AG10803 (cell line): ENCODE measurements at regions not wholly inside any gene's neighbourhood (a gene's known extent, or its start where the extent isn't known, plus 50 kb on each side); places are given as distances from the start of the nearest gene placed in this dataset.
A peak's percentile ranks its signal among the peaks of the same experiment; 100 is the strongest.

Experiments
- DNase-seq: peaks from one replicate; pipeline ENCODE4 v3.0.0; 2010; ENCODE audit warnings: low read depth
- H3K4me3 ChIP-seq: 2 replicates; pipeline ENCODE4 v1.5.1; 2011; ENCODE audit warnings: mild to moderate bottlenecking, low read length, control low read depth
- TF ChIP-seq, protein P1 (sequence below): conservative IDR thresholded peaks from 2 replicates; pipeline ENCODE4 v1.5.1; 2011; ENCODE audit warnings: mild to moderate bottlenecking, low read length, control low read depth, inconsistent platforms

DNA sequence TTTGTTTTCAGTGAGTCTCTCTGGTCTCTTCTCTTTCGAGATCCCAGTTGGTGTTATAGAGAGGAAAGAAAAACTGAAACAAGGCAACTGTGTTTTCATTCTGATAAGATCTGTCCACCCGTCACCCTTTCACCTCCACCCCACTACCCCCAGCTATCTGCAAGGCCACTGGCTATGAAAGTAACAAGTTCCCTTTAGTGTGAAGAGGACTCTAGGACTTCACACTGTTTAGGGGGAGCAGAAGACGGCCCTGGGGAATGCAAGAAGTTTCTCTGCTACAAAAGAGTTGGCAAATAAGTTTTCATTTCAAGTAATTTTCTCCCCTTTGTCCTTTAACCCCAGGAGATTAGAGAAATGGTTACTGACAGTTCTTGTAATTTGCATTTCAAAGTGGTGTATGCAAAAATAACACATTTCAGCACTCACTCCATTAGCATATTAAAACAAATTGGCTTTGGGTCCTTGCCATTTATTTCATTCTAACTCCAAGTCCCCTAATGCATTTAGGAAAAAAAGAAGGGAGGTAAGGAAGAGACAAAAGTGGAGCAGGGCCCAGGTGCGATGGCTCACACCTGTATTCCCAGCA is 79.6 kb upstream of the PPM1J start:
- no peak overlapping the region for H3K4me3 ChIP-seq
- DNase-seq: no peak
- TF ChIP-seq, protein P1, sequence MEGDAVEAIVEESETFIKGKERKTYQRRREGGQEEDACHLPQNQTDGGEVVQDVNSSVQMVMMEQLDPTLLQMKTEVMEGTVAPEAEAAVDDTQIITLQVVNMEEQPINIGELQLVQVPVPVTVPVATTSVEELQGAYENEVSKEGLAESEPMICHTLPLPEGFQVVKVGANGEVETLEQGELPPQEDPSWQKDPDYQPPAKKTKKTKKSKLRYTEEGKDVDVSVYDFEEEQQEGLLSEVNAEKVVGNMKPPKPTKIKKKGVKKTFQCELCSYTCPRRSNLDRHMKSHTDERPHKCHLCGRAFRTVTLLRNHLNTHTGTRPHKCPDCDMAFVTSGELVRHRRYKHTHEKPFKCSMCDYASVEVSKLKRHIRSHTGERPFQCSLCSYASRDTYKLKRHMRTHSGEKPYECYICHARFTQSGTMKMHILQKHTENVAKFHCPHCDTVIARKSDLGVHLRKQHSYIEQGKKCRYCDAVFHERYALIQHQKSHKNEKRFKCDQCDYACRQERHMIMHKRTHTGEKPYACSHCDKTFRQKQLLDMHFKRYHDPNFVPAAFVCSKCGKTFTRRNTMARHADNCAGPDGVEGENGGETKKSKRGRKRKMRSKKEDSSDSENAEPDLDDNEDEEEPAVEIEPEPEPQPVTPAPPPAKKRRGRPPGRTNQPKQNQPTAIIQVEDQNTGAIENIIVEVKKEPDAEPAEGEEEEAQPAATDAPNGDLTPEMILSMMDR: no peak

DNA sequence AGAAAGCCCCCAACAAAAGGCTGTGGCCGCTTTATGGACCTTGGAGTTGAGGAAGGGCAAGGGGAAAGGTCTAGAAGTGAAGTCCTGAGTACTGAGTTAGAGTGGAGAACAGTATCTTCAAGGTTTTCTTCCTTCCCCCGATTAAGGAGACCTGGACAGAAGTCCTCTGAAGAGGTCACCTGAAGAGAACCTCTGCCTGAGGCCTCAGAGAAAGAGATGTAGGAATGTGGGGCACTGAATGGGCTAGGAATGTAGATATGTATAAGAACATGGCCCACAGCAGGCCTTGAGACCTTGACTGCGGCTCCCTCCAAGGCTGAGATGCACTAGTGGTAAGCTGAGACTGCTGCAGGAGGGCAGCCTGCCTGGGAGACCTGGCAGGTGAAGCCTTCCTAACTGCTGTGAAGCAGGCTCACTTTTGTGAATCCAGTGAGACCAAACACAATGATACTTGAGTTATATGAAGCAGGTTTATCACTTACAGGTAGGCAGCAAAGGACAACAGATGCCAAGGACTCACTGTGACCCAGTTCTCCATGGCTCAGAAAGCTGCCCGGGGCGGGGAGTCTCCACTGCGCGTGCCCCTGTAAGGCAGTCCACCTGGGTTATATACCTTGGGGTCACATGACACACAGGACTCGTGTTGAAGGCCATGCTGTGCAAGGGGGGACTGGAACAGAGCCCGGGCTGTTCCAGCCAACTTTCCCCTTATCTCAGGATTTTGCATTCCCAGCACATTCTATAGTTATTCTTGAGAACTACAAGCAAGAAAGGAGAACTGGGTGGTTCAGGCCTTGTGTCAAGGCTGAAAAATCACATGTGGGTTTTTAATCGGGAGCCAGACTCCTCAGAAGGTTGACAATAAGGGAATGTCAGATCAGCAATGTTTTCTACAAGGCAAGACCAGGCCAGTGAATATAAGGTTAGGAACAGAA is 78.8 kb upstream of the PPM1J start:
- TF ChIP-seq, protein P1: no peak
- no peak for DNase-seq
- H3K4me3 ChIP-seq: no peak overlapping the region

DNA sequence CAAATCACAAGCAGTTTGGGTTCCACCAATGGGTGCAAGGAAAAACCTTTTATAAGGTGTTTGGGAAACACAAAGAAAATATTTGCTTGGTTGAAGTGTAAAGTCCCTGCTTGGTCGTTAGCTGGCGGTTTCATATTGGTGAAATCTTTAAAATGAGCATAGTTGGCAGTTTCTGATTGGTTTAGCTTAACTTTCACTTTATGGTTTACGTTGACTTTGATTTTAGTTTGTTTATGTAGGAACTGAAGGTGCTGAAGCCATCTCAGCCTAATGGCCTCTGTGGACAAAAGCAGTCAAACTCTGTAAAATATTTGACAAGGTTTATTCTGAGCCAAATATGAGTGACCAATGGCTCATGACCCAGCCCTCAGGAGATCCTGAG is 76.6 kb upstream of the PPM1J start:
- no peak for DNase-seq
- H3K4me3 ChIP-seq: no peak overlapping the region
- TF ChIP-seq, protein P1: no peak

DNA sequence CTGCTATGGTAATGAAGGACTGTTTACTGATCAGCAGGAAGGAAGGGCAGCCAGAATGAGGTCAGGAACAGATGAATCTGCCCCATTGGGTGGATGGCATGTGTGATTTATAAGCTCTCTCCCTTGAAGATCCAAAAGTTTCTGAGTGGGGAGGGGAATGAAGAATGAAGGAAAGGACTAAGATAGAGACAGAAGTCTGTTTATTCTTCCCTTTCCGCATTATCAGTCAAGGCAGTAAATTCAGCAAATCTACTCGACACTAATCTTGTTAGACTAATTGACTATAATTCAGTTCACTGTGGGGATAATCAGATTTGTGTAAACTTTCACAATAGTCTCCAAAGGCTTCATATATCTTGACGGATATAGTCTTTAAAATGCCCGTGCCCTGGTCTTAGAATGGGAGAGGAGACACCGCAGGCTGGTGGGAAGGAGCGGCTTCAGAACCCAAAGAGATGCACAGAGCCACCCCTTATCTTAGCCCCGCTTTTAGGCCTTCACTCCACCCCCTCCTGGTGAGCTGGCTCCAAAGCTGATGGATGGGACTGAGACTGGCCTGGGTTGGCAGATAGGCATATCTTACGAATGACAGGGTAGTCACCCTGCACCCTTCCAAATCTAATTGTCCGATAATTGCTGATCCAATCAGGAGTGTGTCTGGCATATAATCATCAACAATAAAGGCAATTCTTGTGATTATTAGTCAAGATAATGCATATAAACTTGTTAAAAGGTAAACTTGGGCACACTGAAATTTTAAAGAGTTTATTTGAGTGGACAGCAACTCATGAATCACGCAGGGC is 76.0 kb upstream of the PPM1J start:
- TF ChIP-seq, protein P1: no peak

DNA sequence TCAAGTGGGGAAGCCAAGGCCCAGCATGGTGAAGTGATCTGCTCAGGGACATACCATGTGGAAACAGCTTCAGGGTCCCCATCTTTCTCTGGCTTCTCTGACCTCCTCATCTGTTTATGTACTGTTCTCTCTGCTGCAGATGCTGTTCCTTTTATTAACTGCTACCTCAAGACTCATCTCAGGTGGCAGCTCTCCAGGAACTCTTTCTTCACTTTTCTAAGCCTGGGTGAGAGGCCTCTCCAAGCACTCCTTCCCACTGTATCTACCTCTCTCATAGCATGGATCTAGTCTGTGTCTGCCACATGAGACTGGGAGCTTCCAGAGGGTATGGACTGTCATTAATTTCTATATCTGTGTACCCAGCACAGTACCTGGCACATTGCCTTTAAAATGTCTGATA is 73.4 kb upstream of the PPM1J start:
- TF ChIP-seq, protein P1: no peak
- no peak overlapping the region for H3K4me3 ChIP-seq
- peak; percentile 32 for DNase-seq

More for the DNA sequence above, 76.0 kb upstream of the PPM1J start:
- H3K4me3 ChIP-seq: no peak overlapping the region
- DNase-seq: no peak

DNA sequence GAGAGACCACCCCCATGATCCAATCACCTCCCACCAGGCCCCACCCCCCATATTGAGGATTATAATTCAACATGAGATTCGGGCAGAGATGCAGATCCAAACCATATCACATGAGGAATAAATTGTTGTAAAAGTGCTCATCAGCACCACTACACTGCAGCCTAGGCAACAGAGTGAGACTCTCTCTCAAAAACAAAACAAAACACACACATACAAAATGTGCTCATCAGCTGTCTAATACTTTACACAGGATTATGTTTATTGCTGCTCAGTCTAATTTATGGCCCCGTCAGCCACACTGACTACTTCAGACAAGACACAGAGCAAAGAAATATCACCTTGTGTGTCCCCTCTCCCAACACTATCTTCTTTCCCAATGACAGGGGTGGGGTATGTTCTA is 72.9 kb upstream of the PPM1J start:
- TF ChIP-seq, protein P1: no peak
- DNase-seq: no peak
- H3K4me3 ChIP-seq: no peak overlapping the region
